ENCODE measurements at regions not wholly inside any gene's neighbourhood (a gene's known extent, or its start where the extent isn't known, plus 50 kb on each side); places are given as distances from the start of the nearest gene placed in this dataset.

DNA sequence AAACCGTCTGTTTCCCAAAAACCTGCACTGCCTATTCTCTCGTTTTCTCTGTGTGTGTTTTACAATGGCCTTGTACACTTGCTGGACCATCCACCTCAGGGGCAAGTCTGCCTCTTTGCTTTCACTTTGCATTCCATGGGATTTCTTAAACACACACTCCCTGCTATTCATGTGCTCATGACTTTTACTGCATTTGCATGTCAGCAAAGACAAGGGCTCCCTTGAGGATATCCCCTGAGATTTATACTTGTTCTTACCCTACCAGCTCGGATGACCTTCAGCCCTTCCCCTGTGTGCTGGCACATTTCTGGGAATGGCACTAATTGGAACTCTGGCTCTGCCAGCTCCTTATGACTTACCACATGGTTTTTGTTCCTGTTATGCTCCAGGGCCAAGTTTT lies 386.9 kb downstream of the AMY1C start:
- no peak for DNase-seq (ENCODE audit: extremely low read depth, low read depth)
- TF ChIP-seq, protein P1, sequence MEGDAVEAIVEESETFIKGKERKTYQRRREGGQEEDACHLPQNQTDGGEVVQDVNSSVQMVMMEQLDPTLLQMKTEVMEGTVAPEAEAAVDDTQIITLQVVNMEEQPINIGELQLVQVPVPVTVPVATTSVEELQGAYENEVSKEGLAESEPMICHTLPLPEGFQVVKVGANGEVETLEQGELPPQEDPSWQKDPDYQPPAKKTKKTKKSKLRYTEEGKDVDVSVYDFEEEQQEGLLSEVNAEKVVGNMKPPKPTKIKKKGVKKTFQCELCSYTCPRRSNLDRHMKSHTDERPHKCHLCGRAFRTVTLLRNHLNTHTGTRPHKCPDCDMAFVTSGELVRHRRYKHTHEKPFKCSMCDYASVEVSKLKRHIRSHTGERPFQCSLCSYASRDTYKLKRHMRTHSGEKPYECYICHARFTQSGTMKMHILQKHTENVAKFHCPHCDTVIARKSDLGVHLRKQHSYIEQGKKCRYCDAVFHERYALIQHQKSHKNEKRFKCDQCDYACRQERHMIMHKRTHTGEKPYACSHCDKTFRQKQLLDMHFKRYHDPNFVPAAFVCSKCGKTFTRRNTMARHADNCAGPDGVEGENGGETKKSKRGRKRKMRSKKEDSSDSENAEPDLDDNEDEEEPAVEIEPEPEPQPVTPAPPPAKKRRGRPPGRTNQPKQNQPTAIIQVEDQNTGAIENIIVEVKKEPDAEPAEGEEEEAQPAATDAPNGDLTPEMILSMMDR (IDR thresholded peaks at IDR 0.05; ENCODE audit: low read depth, low read length) = no peak

DNA sequence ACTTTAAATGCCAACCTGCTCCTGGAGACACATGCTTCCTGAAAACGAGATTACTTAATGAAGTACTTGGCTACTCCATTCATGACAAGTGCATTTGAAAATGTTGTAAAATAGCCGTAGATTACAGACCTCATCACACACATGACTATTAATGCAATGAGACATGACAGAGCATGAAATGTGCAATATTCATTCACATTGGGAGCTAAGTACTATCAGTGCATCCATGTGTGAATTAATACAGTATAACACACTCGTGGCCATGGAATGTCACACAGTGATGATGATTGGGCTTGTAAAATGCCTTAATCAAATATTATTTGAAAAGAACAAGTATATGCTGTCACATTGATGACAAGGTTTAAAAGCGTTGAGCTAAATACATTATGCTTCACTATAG lies 407.0 kb downstream of the AMY1C start:
- DNase-seq (ENCODE audit: extremely low read depth, low read depth) = no peak
- TF ChIP-seq, protein P1 (IDR thresholded peaks at IDR 0.05; ENCODE audit: low read depth, low read length) = no peak

GRCh38 chr1:104163912-104164476 lies 414.3 kb downstream of the AMY1C start:
- TF ChIP-seq, protein P1 (IDR thresholded peaks at IDR 0.05; ENCODE audit: low read depth, low read length) = no peak
- DNase-seq (ENCODE audit: extremely low read depth, low read depth) = no peak

DNA sequence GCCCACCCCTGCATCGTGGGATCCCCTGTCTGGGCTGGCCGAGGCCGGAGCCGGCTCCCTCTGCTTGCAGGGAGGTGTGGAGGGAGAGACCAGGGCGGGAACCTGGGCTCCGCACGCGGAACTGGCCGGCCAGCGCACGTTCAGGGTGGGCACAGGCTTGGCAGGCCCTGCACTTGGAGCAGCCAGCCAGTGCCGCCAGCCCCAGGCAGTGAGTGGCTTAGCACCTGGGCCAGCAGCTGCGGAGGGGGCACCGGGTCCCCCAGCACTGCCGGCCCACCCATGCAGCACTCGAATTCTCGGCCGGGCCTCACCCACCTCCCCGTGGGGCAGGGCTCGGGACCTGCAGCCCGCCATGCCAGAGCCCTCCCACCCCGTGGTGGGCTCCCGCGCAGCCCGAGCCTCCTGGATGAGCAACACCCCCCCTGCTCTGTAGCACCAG lies 422.6 kb downstream of the AMY1C start:
- no peak for DNase-seq (ENCODE audit: extremely low read depth, low read depth)
- TF ChIP-seq, protein P1 (IDR thresholded peaks at IDR 0.05; ENCODE audit: low read depth, low read length) = no peak

- TF ChIP-seq, protein P1 (IDR thresholded peaks at IDR 0.05; ENCODE audit: low read depth, low read length) = no peak
- no peak for DNase-seq (ENCODE audit: extremely low read depth, low read depth)
These were observed 432.6 kb downstream of the AMY1C start for GRCh38 chr1:104182251-104182650.

GRCh38 chr1:104189207-104189606 lies 439.5 kb downstream of the AMY1C start:
- TF ChIP-seq, protein P1 (IDR thresholded peaks at IDR 0.05; ENCODE audit: low read depth, low read length) = no peak
- DNase-seq (ENCODE audit: extremely low read depth, low read depth) = no peak

DNA sequence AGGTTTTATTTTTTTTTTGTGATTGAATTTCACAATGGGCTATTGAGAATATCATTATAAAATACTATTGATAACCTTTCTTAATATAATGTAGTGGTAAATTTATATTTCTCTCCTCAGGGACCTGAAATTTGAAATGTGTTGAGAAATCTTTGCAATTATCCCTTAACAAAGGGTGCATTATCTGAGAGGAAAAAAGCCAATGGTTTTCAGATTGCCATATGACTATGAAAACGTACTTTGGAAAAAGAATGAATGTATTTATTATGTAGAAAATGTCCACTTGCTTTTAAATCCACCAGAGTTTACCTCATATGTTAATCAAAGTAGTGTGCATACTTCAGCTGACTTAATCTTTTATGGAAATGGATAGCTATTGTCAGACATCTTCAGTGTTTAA lies 441.1 kb downstream of the AMY1C start:
- no peak for DNase-seq (ENCODE audit: extremely low read depth, low read depth)
- TF ChIP-seq, protein P1 (IDR thresholded peaks at IDR 0.05; ENCODE audit: low read depth, low read length) = no peak
